GM19043 (cell line): ENCODE measurements at regions not wholly inside any gene's neighbourhood (a gene's known extent, or its start where the extent isn't known, plus 50 kb on each side); places are given as distances from the start of the nearest gene placed in this dataset.

Experiments used
- ATAC-seq: cut with Tn5 transposase; IDR thresholded peaks from one replicate; pipeline ENCODE4 v1.9.1; 2021; ENCODE audit warnings: low read depth; ENCODE audit not compliant: unreplicated experiment

GRCh38 chr1:220979371-220979770 lies 100.1 kb downstream of the HLX start:
- no peak for ATAC-seq

- no peak for ATAC-seq
Measured at GRCh38 chr1:220982686-220983085, 103.4 kb downstream of the HLX start.

- ATAC-seq, result no peak
Measured at GRCh38 chr1:220983877-220984635, 104.8 kb downstream of the HLX start.

GRCh38 chr1:220990427-220991339 lies 111.4 kb downstream of the HLX start:
- no peak for ATAC-seq

- ATAC-seq, result no peak
Measured at GRCh38 chr1:220991506-220991905, 112.3 kb downstream of the HLX start.

- no peak for ATAC-seq
Measured at GRCh38 chr1:220991959-220992704, 112.9 kb downstream of the HLX start.

- no peak for ATAC-seq
Measured at GRCh38 chr1:220992705-220993052, 113.4 kb downstream of the HLX start.

GRCh38 chr1:220994671-220995070 lies 115.4 kb downstream of the HLX start:
- no peak for ATAC-seq

- ATAC-seq, result no peak
Measured at GRCh38 chr1:220997791-220998190, 118.5 kb downstream of the HLX start.

- ATAC-seq, result no peak
Measured at GRCh38 chr1:220999872-221000863, 120.9 kb downstream of the HLX start.

- no peak for ATAC-seq
Measured at GRCh38 chr1:221001167-221001566, 121.9 kb downstream of the HLX start.

- ATAC-seq, result no peak
Measured at GRCh38 chr1:221002601-221003000, 123.4 kb downstream of the HLX start.

GRCh38 chr1:221011145-221011544 lies 131.9 kb downstream of the HLX start:
- no peak for ATAC-seq

GRCh38 chr1:221012120-221012519 lies 132.9 kb downstream of the HLX start:
- no peak for ATAC-seq

GRCh38 chr1:221013691-221014660 lies 134.7 kb downstream of the HLX start:
- ATAC-seq, result no peak

GRCh38 chr1:221015159-221015790 lies 136.0 kb downstream of the HLX start:
- ATAC-seq, result no peak

GRCh38 chr1:221016751-221017150 lies 137.5 kb downstream of the HLX start:
- ATAC-seq, result no peak

GRCh38 chr1:221018414-221018813 lies 139.2 kb downstream of the HLX start:
- no peak for ATAC-seq
